Erythroblast (primary cell): ENCODE measurements at regions not wholly inside any gene's neighbourhood (a gene's known extent, or its start where the extent isn't known, plus 50 kb on each side); places are given as distances from the start of the nearest gene placed in this dataset.

Experiments
- GATA1 ChIP-seq: IDR thresholded peaks from 2 replicates; pipeline ENCODE4 v1.6.1; 2011; ENCODE audit warnings: low read depth, mild to moderate bottlenecking, control low read depth, low read length, moderate library complexity
- POLR2A ChIP-seq: IDR thresholded peaks from 2 replicates; pipeline ENCODE4 v1.6.1; 2011; ENCODE audit warnings: mild to moderate bottlenecking, low read length

DNA sequence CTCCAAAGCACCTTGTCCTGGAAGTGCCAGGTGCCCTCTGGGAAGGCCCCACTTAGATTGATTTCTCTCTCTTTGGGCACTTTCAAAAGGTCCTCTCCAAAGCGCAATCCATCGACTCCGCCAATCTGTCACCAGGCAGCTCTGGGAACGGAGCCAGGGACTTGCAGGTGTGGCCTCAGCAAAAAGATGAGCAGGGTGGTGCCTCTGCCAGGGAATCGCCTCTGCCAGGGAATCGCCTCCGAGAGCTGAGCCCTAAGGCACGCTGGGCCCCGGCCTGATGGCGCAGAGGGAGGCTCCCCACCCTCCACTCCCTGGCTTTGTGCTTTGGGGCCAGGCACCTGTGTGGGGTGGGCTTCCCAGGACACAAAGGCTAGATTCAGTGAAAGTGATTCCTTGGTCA, 1391.3 kb downstream of the TBC1D22A start:
- TF ChIP-seq POLR2A: no peak
- no peak for TF ChIP-seq GATA1
